GM21786 (cell line): ENCODE measurements at regions not wholly inside any gene's neighbourhood (a gene's known extent, or its start where the extent isn't known, plus 50 kb on each side); places are given as distances from the start of the nearest gene placed in this dataset.
"Not testable (repeated sequence)": the region's sequence is repeated elsewhere in the genome, so short reads cannot be mapped to it uniquely, and the experiment has no call there.

Source experiments
- ATAC-seq: cut with Tn5 transposase; IDR thresholded peaks from one replicate; pipeline ENCODE4 v1.9.1; 2021; ENCODE audit not compliant: unreplicated experiment

DNA sequence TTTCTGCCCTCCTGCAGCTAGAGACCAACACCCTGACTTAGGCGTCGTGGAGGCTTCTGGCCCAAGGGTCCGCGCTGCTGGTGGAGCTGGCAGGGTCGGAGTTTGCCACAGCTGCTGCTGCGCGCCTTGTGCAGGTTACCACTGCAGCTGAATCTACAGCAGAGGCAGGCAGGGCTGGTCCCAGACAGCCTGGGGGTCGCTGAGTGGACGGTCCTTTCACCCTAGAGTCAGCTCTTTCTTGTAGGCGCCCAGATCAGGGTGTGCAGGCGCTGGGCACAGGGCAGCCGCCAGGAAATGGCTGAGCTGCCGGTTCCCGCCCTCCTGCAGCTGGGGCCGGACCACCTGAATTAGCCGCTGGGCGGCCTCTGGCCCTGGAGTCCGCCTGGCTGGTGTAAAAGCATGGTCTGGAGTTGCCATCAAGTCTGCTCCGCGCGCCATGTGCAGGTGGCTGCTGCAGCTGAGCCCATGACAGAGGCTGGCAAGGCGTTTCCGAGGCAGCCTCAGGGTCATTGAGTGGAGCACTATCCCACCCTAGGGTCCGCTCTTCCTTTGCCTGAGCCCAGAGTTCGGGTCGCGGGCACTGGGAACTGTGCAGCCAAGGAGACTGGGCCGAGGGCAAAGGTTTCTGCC lies 144.3 kb downstream of the CCDC74A start:
- not testable (repeated sequence) for ATAC-seq

DNA sequence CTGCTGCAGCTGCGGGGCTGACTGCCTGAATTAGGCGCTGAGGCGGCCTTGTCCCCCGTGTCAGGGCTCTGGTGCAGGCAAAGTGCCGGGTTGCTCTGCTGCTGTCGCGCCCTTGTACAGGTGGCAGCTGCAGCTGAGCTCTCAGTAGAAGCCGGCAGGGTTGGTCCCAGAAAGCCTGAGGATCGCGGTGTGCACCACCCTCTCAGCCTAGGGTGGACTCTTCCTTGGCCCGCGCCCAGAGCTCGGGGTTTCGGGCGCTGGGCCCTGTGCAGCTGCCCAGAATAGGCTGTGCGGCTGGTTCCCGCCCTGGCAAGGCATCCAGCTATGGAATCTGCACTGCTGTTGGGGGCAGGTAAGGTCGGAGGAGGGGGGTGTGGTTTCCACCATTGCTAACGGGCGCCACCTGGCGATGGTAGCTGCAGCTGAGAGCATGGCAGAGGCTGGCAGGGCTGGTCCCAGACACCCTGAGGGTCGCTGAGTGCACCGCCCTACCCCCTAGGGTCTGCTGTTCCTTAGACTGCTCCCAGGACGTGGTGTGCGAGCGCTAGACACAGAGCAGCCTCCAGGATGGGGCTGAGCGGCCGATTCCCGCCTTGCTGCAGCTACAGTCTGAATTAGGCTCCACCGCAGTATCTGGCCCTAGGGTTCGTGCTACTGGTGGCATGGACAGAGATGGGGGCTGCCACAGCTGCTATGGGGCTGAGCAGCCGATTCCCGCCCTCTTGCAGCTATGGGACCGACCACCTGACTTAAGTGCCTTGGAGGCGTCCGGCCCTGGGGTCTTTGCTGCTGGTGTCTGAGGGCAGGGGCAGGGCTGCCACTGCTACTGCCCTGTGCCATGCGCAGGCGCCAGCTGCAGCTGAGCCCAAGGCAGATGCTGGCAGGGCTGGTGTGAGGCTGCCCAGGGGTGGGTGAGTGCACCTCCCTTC lies 145.0 kb downstream of the CCDC74A start:
- peak; percentile 84 for ATAC-seq

DNA sequence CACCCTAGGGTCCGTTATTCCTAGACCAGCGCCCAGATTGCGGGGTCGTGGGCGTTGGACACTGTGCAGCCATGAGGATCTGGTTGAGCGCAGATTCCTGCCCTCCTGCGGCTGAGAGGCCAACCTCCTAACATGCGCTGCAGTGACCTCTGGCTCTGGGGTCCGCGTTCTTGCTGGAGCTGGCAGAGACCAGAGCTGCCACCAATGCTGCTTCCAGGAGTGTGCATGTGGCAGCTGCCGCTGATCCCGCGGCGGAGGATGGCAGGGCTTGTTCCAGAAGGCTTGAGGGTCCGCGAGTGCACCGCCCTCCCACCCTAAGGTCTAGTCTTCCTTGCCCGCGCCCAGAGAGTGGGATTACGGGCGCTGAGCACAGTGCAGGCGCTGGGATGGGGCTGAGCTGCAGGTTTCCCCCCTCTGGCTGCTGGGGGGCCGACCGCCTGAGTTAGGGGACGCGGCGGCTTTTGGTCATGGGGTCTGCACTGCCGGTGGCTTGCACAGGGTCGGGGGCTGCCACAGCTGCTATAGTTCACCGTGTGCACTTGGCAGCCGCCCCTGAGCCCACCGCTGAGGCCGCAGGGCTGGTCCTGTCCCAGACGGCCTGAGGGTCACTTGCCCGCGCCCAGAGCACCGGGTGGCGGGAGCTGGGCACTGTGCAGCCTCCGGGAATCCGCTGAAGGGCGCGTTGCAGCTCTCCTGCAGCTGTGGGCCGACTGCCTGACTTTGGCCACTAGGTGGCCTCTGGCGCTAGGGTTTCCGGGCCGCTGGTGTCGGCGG lies 145.9 kb downstream of the CCDC74A start:
- ATAC-seq: peak; percentile 88

DNA sequence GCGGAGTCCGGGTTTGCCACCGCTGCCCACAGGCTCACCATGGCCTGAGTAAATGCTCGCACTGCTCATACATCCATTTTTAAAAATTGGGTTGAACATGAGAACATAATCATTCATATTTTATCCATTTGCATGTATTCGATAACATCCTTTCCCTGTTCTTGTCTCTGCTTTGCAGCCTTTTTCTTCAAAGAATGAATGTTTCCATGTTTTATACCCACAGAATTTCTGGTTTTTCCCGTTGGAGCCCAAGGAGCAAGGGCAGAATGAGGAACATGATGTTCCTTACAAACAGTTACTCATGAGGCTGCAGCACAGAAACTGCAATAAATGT lies 146.5 kb downstream of the CCDC74A start:
- no peak for ATAC-seq

DNA sequence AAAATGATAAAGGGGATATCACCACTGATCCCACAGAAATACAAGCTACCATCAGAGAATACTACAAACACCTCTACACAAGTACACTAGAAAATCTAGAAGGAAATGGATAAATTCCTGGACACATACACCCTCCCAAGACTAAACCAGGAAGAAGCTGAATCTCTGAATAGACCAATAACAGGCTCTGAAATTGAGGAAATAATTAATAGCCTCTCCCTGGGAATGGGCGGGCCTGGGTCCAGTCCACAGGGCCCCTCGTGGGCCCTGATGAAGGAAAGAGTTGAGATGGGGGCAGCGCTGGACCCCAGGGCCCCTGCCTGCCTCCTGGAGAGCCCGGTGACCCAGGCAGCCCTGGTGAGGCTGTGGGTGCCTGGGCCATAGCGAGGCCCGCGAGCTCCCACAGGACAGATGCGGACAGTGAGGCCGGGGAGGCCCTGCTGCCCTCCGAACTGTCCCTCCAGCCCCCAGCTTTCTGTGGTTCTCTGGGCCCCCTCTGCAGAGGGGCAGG lies 154.0 kb downstream of the CCDC74A start:
- peak; percentile 8 for ATAC-seq

DNA sequence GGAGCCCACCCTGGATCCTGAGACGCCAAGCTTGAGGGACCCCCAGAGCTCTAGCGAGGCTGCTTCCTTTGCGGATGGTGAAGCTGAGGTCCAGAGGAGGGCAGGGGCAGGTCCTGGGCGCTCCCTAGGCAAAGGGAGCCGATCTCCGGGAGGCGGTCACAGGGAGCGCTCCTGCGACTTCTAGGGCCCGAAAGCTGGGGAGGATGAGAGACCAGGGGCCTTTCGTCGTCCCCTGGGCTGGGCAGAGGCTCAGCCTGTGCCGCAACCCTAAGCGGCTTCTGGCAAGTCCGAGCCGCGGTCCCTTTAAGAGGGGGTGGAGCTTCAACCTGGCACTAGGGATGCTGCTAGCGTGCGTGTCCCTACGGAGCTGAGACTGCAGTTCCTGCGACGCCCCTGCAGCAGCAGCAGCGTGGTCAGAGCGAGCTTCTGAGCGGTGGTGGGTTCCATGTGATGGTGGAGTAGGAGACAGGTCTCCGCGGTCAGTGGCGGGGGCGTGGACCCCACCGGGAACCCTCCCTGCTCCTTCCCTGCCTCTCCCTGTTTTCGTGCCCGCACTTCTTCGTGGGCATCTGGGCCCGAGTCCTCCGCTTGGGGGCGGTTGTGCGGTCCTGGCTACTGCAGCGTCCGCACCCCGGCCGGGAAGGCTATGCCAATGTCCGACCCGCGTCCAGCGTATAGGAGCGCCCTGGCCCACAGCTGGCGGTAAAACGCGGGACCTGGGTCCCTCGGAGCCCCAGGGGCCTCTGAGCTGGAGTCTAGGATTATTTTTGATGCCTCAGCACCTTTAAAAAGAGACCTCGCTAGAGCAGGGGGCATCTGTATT lies 154.6 kb downstream of the CCDC74A start:
- peak; percentile 99 for ATAC-seq

DNA sequence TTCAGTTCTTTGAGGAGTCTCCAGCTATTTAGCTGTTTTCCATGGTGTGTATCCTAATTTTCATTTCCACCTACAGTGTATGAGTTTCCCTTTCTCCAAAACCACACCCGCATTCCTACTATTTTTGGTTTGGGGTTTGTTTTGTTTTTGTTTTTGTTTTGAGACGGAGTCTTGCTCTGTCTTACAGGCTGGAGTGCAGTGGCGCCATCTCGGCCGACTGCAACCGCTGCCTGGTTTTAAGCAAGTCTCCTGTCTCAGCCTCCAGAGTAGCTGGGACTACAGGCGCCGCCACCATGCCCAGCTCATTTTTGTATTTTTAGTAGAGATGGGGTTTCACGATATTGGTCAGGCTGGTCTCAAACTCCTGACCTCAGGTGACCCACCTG lies 155.2 kb downstream of the CCDC74A start:
- peak; percentile 27 for ATAC-seq

DNA sequence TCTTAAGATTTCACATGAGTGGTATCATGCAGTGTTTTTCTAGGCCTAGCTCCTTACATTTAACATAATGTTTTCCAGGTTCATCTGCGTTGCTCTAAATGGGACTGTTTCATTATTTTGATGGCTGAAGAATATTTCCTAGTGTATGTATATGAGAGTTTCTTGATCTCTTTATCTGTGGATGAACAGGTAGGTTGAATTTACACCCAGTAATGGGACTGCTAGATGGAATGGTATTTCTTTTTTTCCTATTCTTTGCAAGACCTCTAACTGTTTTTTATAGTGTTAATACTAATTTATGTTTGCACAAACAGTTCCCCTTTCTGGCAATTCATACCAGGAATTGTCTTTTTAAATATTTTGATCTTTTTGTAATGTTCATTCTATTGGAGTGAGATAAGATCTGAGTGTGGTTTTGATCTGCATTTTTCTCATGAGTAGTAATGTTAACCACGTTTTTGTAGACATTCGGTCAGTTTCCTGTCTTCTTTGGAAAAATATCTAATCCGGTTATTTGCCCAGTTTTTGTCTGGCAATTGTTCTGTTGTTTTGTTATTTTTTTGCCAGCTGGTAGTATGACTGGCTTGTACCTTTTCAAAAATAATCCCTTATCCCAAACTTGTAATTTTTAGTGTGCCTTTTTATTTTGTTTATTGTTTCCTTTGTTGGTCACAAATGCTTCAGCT lies 157.1 kb downstream of the CCDC74A start:
- ATAC-seq: not testable (repeated sequence)

DNA sequence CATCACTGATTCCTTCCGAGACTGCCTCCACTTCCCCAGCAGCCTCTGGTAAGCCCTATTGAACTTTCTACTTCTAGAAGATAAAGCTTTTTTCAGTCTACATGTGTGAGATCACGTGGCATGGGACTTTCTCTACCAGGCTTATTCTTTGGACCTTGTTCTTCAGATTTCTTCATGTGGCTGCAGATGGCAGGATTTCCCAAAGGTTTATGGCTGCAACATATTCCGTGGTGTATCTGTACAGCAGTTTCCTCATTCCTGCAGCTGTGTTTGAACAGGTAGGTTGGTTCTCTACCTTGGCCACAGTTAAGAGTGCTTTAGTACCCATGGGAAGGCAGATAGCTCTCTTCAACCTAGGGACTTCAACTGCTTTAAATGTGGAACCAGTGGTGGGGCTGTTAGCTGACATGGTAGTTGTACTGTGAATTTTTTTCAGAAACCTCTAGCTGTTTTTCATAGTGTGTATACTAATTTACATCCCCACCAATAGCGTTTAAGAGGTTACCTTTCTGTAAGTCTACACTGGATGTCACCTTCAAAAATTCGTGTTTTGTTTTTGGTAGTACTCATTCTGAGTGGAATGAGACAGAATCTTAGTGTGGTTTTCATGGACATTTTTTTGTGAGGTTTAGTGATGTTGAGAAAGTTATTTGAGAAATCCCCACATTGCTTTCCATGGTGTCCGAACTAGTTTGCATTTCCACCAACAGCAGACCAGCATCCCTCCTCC lies 158.6 kb downstream of the CCDC74A start:
- not testable (repeated sequence) for ATAC-seq

DNA sequence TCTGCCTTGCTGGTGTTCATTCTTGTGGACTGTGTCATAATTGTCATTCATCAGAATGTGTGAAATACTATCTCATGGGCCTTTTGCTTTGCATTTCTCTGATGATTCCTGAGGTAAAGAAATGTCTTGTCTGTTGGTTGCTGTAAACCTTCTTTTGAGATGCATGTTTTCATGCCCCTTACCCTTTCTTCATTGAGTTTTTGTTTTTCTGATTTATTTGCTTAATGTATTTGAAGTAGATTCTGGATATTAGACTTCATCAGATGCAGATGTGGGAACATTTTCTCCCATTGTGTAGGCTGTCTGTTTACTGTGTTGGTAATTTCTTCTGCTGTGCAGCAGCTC lies 159.2 kb downstream of the CCDC74A start:
- not testable (repeated sequence) for ATAC-seq

DNA sequence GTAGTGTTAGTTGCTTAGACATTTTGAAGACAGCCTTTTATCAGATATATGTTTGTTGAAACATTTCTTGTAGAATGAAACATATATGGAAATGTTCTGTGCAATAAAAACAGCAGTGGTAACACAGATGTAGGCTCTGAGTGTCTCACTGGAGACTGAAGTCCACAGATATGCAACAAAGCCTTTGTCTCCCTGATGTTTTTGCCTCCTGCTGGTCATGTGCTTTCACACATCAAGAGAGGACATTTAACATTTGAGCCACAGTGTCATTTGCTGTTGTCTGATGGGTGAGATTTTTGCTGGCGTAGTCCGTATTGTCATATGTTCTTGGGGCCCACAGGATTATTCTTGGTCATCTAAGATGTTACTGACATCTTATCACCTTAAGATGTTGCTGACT lies 161.4 kb downstream of the CCDC74A start:
- ATAC-seq: not testable (repeated sequence)

DNA sequence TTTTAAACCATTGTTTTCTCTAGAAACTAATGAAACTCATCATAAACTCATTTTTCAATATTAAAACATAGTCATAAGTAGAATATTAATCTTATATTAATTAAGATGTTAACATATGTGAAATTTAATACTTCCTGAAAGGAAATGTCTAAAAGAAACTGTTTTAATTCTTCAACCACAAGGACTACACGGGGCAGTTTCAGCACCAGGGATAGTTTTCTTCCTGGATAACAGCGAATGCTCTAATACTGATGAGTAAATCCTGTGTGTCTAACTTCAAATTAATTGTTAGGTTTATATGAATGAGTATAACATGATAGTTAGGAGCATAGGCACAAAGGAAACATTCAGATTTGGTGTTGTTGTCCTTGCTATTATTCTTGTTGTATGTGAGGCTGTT lies 183.6 kb downstream of the CCDC74A start:
- ATAC-seq: not testable (repeated sequence)

DNA sequence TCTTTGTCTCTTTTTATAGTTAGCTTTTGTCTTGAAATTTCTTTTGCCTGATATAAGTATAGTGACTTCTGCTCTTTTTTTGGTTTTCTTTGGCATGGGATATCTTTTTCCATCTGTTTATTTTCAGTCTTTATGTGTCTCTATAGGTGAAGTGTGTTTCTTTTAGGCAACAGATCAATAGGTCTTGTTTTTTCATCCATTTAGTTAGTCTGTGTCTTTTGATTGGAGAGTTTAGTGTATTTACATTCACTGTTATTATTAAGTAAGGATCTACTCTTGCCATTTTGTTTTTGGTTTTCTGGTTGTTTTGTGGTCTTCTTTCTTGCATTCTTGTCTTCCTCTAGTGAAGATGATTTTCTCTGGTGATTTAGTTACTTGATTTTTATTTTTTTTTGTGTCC lies 190.2 kb downstream of the CCDC74A start:
- ATAC-seq: not testable (repeated sequence)

DNA sequence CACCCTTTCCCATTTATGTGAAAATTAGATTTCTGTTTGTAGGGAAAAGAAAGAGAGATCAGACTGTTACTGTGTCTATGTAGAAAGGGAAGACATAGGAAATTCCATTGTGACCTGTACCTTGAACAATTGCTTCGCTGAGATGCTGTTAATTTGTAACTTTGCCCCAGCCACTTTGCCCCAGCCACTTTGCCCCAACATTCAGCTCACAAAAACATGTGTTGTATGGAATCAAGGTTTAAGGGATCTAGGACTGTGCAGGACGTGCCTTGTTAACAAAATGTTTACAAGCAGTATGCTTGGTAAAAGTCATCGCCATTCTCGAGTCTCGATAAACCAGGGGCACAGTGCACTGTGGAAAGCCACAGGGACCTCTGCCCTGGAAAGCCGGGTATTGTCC lies 193.5 kb downstream of the CCDC74A start:
- ATAC-seq: not testable (repeated sequence)

DNA sequence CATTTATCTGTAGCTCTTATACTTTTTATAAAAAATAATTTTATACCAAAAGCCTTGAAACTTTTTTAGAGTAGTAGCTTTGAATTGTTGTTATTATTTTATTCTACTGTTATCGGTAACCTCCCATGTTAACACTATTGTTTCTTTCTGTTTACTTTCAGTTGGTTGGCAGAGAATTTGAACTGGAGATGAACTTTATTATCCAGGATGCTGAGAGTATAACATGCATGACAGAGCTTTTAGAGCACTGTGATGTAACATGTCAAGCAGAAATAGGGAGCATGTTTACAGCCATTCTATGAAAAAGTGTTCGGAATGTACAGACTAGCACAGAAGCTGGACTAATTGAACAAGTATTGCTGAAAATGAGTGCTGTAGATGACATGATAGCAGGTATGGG lies 194.6 kb downstream of the CCDC74A start:
- not testable (repeated sequence) for ATAC-seq

DNA sequence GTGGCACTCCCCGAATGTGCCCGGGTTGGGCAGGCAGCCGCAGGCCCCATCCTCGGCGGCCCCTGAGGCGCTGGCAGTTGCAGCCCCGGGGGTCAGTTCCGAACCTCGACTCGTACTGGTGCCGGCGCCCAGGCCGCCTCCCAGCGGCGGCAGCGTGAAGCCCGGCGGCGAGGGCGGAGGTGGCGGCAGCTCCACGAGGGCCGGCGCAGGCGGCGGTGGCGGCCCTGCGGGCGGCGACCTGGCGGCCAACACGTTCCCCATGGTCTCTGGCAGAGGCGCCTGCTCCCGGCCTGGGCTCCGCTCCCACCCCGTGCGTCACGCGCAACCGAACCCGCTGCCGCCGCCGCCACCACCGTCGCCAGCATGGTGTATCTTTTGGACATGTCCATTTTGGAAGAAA lies 196.3 kb downstream of the CCDC74A start:
- ATAC-seq: no peak

DNA sequence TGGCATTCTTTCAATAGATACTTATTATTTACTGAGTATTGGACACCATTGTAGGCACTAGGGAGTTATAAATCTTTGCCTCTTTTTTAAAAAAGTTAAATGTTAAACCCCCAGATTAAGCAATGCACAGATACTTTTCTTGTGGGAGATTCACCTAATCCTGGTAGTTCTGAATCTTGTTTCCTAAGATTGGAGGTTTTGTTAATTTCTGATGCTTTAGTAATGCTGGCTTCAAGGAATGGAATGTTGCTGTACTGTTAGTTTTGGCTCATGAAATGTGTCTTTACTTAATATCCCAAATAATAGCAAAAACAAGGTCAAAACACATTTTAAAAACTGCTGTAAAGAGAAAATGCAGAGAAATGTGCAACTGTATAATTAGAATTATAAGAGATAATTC lies 200.8 kb downstream of the CCDC74A start:
- ATAC-seq: not testable (repeated sequence)

DNA sequence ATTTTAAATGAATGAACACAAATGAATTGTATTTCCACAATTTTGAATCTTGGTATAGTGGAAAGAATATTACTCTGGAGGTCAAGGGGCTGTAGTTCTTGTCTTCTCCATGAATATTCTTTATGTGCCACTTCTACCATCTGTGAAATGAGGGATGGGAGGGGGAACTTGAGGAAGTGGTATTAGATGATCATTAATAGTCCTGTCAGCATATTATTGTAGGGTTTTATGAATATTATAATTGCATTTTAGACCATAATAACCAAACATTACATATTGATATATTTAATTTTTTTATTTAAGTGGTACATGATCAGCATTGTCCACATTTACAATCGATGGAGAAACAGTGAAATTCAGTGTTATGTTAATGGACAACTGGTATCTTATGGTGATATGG lies 205.8 kb downstream of the CCDC74A start:
- not testable (repeated sequence) for ATAC-seq

DNA sequence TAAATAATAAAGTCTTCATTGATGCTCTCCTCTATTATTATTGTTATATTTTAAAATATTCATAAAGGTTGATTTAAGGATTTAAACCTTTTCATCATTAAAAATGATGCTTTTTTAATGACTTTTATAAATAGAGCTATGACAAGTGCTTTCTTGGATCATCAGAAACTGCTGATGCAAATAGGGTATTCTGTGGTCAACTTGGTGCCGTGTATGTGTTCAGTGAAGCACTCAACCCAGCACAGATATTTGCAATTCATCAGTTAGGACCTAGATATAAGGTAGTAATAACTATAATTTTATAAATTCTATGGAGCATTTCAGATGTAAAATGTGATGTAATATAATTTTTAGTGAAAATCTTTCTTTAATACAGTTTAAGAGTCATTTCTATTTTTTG lies 208.7 kb downstream of the CCDC74A start:
- peak; percentile 48 for ATAC-seq
